PC-9 (cell line): ENCODE measurements at regions not wholly inside any gene's neighbourhood (a gene's known extent, or its start where the extent isn't known, plus 50 kb on each side); places are given as distances from the start of the nearest gene placed in this dataset.

Source experiments
- EZH2 ChIP-seq: fragments of 200-600 bp; sonication (generic); IDR thresholded peaks from 2 replicates; pipeline ENCODE4 v1.8.0; 2017; ENCODE audit warnings: antibody characterized with exemption, low read depth
- TF ChIP-seq, protein P1 (sequence below): fragments of 200-600 bp; sonication (generic); conservative IDR thresholded peaks from 2 replicates; pipeline ENCODE4 v1.6.1; 2017; ENCODE audit warnings: mixed run types, antibody characterized with exemption, mild to moderate bottlenecking, moderate library complexity

DNA sequence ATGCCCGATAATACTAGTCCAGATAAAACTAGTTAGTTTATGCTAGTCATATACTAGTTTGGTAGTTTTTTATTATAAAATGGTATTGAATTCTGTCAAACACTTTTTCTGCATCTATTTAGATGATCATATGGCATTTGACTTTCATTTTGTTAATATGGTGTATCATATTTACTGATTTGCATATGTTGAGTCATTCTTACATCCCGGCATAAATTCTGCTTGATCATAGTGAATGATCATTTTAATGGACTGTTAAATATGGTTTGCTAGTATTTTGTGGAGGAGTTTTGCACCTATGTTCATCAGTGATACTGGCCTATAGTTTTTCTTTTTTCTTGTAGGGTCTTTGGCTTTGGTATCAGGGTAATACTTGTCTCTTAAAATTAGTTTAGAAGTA is 365.6 kb downstream of the TAF11L14 start:
- TF ChIP-seq, protein P1, sequence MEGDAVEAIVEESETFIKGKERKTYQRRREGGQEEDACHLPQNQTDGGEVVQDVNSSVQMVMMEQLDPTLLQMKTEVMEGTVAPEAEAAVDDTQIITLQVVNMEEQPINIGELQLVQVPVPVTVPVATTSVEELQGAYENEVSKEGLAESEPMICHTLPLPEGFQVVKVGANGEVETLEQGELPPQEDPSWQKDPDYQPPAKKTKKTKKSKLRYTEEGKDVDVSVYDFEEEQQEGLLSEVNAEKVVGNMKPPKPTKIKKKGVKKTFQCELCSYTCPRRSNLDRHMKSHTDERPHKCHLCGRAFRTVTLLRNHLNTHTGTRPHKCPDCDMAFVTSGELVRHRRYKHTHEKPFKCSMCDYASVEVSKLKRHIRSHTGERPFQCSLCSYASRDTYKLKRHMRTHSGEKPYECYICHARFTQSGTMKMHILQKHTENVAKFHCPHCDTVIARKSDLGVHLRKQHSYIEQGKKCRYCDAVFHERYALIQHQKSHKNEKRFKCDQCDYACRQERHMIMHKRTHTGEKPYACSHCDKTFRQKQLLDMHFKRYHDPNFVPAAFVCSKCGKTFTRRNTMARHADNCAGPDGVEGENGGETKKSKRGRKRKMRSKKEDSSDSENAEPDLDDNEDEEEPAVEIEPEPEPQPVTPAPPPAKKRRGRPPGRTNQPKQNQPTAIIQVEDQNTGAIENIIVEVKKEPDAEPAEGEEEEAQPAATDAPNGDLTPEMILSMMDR: no peak
- TF ChIP-seq EZH2: no peak
